ENCODE measurements at regions not wholly inside any gene's neighbourhood (a gene's known extent, or its start where the extent isn't known, plus 50 kb on each side); places are given as distances from the start of the nearest gene placed in this dataset.

DNA sequence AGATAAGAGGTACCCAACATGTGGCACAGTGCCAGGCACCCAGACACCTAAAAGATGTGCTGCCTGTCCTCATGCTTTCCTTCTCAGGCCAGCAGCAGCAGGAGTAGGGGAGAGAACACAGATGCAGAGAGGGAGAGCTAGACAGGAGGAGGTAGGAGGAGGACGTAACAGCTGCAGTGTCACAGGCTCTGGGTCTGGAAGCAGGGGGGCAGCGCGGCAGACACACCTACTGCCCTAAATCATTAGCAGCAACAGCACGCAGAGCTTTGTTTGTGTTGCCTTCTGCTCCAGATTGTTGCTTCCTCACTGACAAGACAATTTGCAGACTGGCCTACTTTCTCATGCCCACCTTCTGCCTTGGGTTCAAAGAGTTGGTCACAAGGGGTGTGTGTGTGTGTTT, 196.7 kb upstream of the DAB1 start:
- TF ChIP-seq GLIS3 (CRISPR knock-in tag; IDR thresholded peaks at IDR 0.05) (no peak), ARNTL (CRISPR knock-in tag; IDR thresholded peaks at IDR 0.05; ENCODE audit: borderline replicate concordance, low read depth) (no peak), TOX (CRISPR knock-in tag; IDR thresholded peaks at IDR 0.05; ENCODE audit: borderline replicate concordance) (no peak), SNAI2 (CRISPR knock-in tag; IDR thresholded peaks at IDR 0.05) (no peak), ZNF70 (CRISPR knock-in tag; IDR thresholded peaks at IDR 0.05) (no peak), PPARA (CRISPR knock-in tag; IDR thresholded peaks at IDR 0.05; ENCODE audit: borderline replicate concordance) (no peak)
- TF ChIP-seq, protein P1, sequence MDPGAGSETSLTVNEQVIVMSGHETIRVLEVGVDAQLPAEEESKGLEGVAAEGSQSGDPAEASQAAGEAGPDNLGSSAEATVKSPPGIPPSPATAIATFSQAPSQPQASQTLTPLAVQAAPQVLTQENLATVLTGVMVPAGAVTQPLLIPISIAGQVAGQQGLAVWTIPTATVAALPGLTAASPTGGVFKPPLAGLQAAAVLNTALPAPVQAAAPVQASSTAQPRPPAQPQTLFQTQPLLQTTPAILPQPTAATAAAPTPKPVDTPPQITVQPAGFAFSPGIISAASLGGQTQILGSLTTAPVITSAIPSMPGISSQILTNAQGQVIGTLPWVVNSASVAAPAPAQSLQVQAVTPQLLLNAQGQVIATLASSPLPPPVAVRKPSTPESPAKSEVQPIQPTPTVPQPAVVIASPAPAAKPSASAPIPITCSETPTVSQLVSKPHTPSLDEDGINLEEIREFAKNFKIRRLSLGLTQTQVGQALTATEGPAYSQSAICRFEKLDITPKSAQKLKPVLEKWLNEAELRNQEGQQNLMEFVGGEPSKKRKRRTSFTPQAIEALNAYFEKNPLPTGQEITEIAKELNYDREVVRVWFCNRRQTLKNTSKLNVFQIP (CRISPR knock-in tag; IDR thresholded peaks at IDR 0.05; ENCODE audit: borderline replicate concordance, low read depth) = no peak
- TF ChIP-seq, protein P2, sequence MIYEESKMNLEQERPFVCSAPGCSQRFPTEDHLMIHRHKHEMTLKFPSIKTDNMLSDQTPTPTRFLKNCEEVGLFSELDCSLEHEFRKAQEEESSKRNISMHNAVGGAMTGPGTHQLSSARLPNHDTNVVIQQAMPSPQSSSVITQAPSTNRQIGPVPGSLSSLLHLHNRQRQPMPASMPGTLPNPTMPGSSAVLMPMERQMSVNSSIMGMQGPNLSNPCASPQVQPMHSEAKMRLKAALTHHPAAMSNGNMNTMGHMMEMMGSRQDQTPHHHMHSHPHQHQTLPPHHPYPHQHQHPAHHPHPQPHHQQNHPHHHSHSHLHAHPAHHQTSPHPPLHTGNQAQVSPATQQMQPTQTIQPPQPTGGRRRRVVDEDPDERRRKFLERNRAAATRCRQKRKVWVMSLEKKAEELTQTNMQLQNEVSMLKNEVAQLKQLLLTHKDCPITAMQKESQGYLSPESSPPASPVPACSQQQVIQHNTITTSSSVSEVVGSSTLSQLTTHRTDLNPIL (CRISPR knock-in tag; IDR thresholded peaks at IDR 0.05; ENCODE audit: low read depth) = no peak
- TF ChIP-seq, protein P3, sequence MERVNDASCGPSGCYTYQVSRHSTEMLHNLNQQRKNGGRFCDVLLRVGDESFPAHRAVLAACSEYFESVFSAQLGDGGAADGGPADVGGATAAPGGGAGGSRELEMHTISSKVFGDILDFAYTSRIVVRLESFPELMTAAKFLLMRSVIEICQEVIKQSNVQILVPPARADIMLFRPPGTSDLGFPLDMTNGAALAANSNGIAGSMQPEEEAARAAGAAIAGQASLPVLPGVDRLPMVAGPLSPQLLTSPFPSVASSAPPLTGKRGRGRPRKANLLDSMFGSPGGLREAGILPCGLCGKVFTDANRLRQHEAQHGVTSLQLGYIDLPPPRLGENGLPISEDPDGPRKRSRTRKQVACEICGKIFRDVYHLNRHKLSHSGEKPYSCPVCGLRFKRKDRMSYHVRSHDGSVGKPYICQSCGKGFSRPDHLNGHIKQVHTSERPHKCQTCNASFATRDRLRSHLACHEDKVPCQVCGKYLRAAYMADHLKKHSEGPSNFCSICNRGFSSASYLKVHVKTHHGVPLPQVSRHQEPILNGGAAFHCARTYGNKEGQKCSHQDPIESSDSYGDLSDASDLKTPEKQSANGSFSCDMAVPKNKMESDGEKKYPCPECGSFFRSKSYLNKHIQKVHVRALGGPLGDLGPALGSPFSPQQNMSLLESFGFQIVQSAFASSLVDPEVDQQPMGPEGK (CRISPR knock-in tag; IDR thresholded peaks at IDR 0.05; ENCODE audit: borderline replicate concordance) = no peak
